SK-MEL-5 (cell line): ENCODE measurements at regions not wholly inside any gene's neighbourhood (a gene's known extent, or its start where the extent isn't known, plus 50 kb on each side); places are given as distances from the start of the nearest gene placed in this dataset.
A peak's percentile ranks its signal among the peaks of the same experiment; 100 is the strongest.
"Not testable (repeated sequence)": the region's sequence is repeated elsewhere in the genome, so short reads cannot be mapped to it uniquely, and the experiment has no call there.

Source experiments
- DNase-seq: peaks from one replicate; pipeline ENCODE4 v3.0.0-alpha.2; 2016; ENCODE audit warnings: low read depth, low spot score
- in situ Hi-C: cut with HindIII; loops from 2 replicates; pipeline ENCODE4 v1.10.0; 2016; ENCODE audit warnings: low sequenced_read_pairs, high pct_unique_total_duplicates, low pct_unique_long_range_greater_than_20kb

DNA sequence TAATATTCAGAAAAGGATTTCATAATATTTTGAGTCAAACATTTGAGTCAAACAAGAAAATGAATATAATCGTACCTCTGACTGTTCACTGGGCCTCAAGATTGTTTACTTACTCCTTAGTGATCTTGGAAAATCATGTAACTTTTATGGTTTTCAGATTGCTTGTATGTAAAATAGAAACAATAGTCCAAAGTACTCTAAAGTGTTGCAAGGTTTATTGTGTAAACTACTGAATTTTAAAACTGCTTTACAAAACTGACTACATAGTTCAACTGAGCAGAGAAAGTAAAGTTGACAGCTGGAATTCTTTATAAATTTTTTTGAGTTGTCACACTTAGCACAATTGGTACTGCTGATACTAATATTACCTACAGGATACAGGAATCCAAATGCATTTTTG, 931.0 kb downstream of the NCAM2 start:
- no peak for DNase-seq
- in situ Hi-C loops: no loop called here

DNA sequence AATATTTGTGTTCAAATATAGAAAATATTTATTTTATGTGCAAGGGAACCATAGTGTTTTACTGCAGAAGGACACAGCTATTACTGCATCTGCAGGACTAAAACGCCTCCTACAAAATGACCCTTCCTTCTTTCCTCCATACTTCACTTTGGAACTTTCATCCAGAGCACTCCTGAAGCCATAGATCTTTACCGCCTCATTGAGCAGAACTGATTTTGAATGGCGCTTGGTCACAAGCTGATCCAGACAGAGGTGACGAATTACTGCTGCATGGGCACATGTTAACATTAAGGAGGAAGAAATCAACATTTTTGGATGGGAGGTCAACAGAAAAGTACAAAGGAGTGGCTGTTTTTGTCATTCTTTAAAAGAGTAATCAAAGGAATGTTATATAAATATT, 931.6 kb downstream of the NCAM2 start:
- DNase-seq: no peak
- in situ Hi-C loops: no loop called here

DNA sequence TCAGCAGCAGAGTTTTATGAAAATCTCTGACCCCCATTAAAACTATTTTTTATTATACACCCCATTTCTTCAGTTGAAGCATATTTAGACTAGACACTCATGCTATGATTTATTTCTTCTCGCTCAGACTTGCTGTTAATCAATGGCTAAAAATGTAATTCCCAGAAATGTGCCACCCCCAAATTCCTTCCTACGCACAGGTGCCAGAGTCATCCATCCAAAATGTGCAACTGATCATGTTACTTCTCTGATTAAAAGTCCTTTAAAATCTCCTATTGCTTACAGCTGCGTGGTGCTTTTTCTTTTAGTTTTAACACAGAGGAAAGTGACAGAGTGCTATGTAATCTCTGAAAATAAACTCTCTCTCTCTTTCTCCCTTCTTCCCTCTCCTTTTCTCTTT, 954.4 kb downstream of the NCAM2 start:
- in situ Hi-C loops: no loop called here
- DNase-seq: no peak

DNA sequence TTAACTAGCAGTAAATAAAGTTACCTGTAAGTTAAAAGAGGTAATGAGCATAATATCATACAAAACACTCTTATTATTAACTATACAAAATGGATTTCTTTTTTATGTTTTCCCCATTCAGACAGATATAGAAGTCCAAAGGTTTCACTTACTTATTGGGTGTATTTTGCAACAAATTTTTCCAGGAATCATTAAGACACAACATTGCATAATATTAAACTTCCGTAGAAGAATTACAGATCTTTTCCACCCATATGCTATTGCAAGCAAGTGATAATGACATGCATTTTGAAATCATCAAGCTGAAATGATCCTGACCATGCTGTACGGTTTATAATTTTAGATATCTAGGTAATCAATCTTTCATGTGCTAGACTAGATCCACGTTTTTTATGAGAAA, 957.0 kb downstream of the NCAM2 start:
- in situ Hi-C loops: no loop called here
- no peak for DNase-seq

DNA sequence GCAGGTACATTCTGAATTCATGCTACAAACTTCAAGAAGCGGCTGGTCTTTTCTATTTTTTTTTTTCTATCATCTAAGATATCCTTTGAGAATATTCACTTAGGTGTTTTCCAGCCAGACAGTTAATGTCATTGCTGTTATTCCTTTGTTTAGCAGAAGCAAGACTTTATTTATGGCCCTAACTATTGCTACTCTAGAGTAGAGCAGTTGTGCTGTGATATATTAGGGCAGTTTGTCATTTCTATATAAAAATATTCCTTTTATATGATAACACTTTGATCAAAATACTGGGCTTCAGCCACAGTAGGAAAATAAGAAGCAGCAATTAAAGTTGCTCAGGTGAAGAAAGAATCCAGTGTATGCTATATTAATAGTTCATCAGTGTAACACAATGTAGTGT, 959.3 kb downstream of the NCAM2 start:
- no peak for DNase-seq
- in situ Hi-C loops: no loop called here

DNA sequence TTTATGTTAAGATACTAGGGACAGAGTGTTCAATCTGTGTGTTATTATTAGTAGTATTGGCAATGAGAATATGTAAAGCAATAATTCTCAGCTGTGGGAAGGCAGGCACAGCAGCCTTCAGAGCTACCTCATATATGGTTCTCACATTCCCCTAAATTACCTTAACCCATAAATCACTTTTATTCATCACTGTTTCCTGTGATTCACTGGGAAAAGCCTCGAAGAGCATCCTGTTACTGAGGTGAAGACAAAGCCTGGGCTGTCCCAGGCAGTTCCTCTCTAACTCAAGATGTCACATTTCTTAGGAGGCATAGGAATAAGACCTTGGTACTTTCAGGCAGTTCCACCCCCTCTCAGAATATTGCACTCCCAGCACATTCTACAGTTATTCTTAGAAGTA, 965.7 kb downstream of the NCAM2 start:
- DNase-seq: no peak
- in situ Hi-C loops: no loop called here

DNA sequence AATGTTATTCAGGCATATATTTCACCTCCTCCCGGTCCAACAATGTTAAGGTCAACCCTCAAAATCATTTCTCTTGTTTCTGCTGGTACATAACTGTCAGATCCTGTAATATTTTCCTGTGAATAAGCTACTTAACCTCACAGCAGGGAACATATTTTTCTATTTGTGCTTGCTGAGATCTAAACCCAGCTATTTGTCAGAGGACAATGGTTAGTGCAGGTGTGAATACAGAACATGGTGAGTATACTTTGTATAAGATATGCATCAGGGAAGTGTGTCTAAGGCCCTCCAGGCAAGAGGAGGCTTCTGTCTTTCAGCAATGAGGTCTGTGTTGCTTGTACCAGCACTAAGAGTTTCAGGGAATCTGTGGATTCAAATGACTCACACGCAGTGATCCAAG, 970.6 kb downstream of the NCAM2 start:
- DNase-seq: no peak
- in situ Hi-C loops: no loop called here

DNA sequence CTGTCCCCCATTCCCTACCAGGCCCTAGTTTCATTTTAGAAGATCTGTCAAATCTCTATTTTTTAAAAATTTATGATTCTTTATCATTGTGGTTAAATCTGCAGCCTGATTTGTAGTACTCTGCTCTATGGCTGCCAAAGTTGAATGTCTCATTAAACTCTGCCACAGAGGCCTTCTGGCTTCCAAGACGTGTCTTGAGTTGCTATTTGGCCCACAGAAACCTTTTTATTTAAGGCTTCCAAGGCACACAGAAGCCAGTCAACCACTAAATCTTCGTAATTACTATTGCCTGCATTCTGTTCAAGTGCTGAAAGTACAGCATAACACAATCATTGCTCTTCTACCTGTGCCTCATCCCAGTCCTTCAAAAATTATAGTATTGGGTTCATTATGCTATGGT, 971.0 kb downstream of the NCAM2 start:
- no peak for DNase-seq
- in situ Hi-C loops: no loop called here

DNA sequence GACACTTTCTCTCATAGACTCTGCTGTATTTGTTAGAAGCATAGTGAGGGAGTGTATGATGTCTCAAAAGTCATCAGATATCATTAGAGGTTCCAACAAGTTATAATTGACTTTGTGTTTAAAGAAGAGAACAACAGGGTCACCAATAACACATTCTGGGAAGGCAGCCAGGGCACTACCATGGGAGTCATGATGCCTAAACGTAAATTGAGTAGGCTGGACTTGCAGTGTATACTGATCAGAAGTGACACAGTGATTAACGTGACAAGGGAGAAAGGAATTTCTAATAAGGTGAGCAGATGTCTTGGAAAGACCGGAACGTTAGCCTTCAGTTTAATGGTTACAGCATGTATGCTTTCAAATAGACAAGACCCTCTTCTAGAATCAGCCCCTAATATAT, 973.2 kb downstream of the NCAM2 start:
- in situ Hi-C loops: no loop called here
- peak; percentile 30 for DNase-seq

DNA sequence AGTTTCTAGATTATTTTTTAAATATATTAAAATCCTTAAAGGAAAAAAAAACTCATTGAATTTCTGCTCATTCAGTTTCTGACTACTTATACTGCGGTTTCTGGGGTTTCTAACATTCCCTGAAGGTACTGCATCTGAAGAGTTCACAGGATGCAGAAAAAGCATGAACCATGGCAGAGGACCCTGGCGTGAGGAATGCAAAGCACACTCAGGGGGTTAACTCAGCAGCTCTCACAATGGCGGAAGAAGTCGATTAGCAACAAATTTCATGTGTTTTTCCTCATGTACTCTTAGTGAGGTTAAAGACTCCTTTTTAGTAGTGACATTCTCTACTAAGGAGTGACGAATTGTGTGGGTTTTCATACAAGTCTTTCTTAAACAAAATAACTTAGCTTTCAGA, 975.6 kb downstream of the NCAM2 start:
- DNase-seq: no peak
- in situ Hi-C loops: no loop called here

DNA sequence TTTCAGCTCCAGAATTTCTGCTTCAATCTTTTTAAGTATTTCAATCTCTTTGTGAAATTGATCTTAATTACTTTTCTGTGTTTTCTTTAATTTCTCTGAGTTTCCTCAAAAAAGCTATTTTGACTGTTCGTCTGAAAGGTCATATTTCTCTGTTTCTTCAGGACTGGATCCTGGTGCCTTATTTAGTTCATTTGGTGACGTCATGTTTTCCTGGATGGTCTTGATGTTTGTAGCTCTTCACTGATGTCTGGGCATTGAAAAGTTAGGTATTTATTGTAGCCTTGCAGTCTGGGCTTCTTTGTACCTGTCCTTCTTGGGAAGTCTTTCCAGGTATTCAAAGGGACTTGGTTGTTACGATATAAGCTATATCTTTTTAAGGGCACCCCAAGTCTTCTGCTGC, 998.7 kb downstream of the NCAM2 start:
- in situ Hi-C loops: no loop called here
- no peak for DNase-seq

DNA sequence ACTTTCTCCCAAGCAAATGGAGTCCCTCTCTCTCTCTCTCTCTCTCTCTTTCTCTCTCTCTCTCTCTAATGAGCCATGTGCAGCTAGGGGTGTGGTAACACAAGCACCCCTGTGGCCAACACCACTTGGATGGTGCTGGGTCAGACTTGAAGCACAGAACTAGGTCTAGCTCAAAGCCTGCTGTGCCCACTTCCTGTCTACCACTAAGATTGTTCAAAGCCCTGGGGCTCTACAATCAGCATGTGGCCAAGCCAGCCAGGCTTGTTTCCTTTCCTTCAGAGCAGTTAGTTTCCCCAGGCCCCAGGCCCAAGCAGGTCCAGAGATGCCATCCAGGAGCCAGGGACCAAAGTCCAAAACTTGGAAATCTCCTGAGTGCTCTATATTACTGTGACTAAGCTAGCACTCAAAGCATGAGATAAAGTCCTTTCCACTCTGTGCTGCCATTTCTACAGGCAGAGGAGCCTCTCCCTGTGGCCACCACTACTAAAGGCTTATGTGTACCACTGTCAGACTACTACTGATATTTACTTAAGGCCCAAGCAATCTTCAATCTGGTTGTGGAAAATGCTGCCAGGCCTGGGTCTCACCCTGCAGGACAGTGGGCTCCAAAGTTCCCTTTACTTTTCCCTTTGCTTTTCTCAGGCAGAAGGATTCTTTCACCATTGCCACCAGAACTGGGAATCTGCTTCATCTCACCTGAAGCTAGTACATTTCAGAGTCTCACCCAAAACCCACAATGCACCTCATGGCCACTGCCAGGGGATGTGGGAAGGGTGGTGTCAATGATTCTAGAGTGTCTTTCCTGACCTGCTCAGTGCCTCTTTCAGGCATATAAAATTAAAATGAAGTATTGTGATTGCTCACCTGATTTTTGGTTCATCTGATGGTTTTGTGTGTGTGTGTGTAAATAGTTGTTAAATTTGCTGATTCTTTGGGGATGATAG, 999.5 kb downstream of the NCAM2 start:
- in situ Hi-C loops: no loop called here
- DNase-seq: no peak

DNA sequence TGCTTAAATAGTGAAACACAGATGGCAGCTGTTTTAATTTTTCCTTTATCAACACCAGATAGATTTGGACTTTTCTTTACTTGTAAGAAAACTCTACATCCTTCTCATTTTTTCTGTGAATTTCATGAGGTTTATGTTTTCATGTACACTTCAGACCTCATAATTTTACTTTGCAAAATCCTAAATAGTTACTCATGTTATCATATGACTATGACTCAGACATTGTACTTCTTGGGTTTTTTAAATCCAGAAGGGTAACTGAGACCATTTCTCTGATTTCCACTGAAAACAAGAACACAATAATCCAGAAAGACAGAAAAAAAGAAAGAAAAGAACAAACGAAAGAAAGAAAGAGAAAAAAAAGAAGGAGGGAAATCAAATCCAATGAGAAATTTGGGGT, 1021.6 kb downstream of the NCAM2 start:
- in situ Hi-C loops: no loop called here
- no peak for DNase-seq

DNA sequence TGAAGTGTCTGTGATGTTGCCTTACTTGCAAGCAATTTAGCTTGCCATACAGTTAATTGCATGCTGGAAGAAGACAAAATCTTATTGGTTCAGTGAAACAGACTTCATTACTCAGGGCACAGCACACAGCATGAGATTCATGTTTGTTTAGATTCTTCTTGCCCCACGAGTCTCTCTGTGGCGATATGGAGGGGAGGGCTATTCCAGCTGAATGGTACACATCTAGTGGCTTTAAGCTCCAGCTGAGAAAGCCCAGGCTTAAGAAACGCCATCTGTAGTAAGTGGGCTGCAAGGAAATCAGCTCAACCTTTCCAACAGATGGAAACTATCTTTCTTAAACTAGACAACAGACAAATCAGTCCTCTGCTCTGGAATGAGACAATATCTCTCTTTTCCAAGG, 1022.0 kb downstream of the NCAM2 start:
- in situ Hi-C loops: no loop called here
- DNase-seq: no peak

DNA sequence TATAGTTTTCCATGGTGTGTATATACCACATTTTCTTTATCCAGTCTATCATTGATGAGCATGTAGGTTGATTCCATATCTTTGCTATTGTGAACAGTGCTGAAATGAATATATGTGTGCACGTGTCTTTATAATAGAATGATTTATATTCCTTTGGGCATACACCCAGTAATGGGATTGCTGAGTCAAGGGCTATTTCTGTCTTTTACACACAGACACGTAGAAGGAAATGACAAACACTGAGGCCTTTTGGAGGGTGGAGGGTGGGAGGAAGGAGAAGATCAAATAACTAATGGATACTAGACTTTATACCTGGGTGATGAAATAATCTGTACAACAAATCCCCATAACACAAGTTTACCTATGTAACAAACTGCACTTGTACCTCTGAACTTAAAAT, 1025.7 kb downstream of the NCAM2 start:
- in situ Hi-C loops, DNase-seq: not testable (repeated sequence)

DNA sequence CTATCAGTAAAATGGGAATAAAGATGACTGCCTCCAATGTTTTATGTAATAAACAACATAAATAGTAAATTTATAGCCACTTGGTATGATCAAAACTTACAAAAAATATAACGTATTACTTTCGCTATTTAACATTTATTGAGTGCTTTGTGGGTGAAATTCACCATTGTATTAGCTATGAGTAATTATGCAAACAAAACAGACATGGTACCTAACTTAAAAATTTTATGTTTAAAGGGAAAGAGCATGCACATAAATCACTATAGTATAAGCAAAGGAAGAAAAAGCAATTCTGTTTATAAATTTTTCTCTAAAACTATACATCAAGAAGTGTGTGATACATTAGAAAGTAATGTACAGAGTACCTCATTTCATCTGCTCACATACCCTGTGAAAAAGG, 1046.2 kb downstream of the NCAM2 start:
- in situ Hi-C loops: no loop called here
- DNase-seq: no peak

DNA sequence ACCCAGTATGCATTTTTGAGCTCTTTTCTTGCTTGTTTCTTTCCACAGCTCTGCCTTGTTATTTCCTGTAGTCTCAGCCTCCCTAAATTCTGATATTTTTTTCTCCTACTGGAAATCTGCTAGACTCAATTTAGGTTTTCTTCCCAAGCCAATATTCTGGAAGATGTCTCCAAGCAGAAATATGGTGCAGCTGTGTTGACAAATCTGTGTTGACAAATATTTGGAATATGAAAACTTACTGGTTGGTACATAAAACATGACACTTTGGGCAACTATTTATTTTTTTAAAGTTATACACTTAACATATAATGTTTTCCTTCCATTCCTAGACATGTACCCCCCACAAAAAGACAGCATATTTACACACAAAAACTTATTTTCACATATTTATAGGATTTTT, 1048.4 kb downstream of the NCAM2 start:
- in situ Hi-C loops: no loop called here
- DNase-seq: no peak

DNA sequence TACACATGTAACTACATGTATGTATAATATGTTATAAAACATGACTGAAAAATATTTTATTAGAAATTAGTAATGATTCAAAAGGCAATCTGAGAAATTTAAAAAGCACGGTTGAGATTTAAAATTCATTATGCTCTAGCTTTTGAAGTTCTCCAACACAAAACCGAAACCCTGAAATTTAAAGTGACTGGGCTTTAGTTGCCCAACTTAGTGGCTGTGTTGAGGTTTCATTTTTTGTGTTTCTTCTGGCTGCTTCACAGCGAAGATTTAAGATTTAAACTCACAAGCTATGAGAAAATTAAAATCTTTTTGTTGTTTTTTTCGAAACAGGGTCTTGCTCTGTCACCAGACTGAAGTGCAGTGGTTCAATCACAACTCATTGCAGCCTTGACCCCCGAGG, 1058.7 kb downstream of the NCAM2 start:
- in situ Hi-C loops: no loop called here
- DNase-seq: no peak

DNA sequence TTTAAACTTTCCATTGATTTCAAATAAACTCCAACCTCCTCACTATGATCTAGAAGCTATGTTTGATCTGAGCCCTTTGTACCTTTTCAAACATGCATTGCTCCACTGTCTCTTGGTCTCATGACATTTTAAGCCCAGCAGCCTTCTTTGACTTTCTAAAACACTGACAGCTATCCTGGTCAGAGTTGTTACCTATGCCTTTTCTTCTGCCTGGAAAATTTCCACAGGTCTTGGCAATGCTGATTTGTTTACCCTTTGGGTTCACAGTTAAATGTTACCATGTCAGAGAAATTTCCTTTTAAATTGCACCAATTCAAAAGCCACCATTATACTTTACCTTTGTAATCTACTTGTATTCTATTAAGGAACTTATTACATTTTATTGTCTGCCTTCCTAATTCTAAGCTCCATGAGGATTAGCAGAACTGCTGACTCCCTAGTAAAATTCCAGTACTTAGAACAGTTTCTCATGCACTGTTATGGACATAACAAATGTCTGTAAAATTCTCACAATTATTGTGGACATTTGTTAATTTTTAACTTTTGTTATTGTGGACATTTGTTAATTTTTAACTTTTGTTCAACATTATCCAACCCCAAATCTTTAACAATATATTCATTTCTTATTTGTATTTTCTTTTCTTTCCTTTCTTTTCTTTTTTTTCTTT, 1064.4 kb downstream of the NCAM2 start:
- in situ Hi-C loops: no loop called here

More for the DNA sequence above, 1064.4 kb downstream of the NCAM2 start:
- no peak for DNase-seq
